K562 (cell line): ENCODE measurements at regions not wholly inside any gene's neighbourhood (a gene's known extent, or its start where the extent isn't known, plus 50 kb on each side); places are given as distances from the start of the nearest gene placed in this dataset.

Experiments
- ATAC-seq: fragments of 200-7000 bp; cut with Tn5 transposase; 3 replicates; pipeline ENCODE4 v1.9.1; 2020; ENCODE audit warnings: moderate library complexity
- BruUV-seq: library from RNA; stranded (reverse); fragments of 400-500 nt; replicated peaks from 2 replicates; lab custom pipeline; 2021; lab: Mats Ljungman, UMichigan
- CTCF ChIA-PET: fragments of 300-600 bp; formaldehyde crosslinking; extraction: SDS; loops from one replicate; lab custom pipeline; 2021; ENCODE audit warnings: low intra/inter-chr PET ratio; lab: Yijun Ruan, JAX
- POLR2A ChIA-PET: fragments of 300-600, 350-650 bp; sonication (Branson Sonifier 250); formaldehyde crosslinking; extraction: SDS; loops from one replicate; lab custom pipeline; 2021; ENCODE audit warnings: antibody characterized with exemption, inconsistent platforms; lab: Yijun Ruan, JAX
- DNase-seq, 4 experiments: peaks; one replicate each; pipeline versions ENCODE4 v3.0.0 to v3.0.0-alpha.2; 2011 to 2018; ENCODE audit warnings: low spot score in 3 of 4, mixed read lengths in 3 of 4; ENCODE audit errors: extremely low read depth in 1 of 4
- FAIRE-seq: peaks from 2 replicates; lab custom pipeline; 2011; peaks lifted over from hg19 to GRCh38; lab: Jason Lieb, UNC
- H2AFZ ChIP-seq: 2 replicates; pipeline ENCODE4 v1.6.0; 2011; ENCODE audit warnings: low read depth, low read length, control low read depth, inconsistent platforms
- H3K27ac ChIP-seq: fragments of 200-600 bp; 3 replicates; pipeline ENCODE4 v1.8.0; 2011; ENCODE audit warnings: low read depth, mild to moderate bottlenecking, control low read depth, inconsistent platforms, low read length, moderate library complexity, mixed read lengths; ENCODE audit errors: extremely low read depth
- H3K27me3 ChIP-seq, 2 experiments: fragments of 300-600 bp in 1 of 2; 2 replicates in 1 of 2; 3 replicates in 1 of 2; pipeline versions ENCODE4 v1.6.0 to v1.8.0; 2011; ENCODE audit warnings: inconsistent platforms in 2 of 2, low read length in 2 of 2, mild to moderate bottlenecking in 1 of 2, mixed read lengths in 1 of 2, moderate library complexity in 1 of 2; ENCODE audit not compliant: control insufficient read depth in 2 of 2, insufficient read depth in 2 of 2
- H3K36me3 ChIP-seq: fragments of 300-600 bp; 3 replicates; pipeline ENCODE4 v1.8.0; 2011; ENCODE audit warnings: mild to moderate bottlenecking, low read length, inconsistent platforms; ENCODE audit not compliant: control insufficient read depth, insufficient read depth
- H3K4me1 ChIP-seq, 2 experiments: fragments of 200-600 bp in 1 of 2; replicated peaks in 1 of 2; 2 replicates in 1 of 2; 3 replicates in 1 of 2; pipeline versions ENCODE4 v1.5.1 to v1.8.0; 2011; ENCODE audit warnings: inconsistent platforms in 2 of 2, low read length in 2 of 2, mild to moderate bottlenecking in 1 of 2, mixed read lengths in 1 of 2, moderate library complexity in 1 of 2; ENCODE audit not compliant: control insufficient read depth in 2 of 2, insufficient read depth in 2 of 2
- H3K4me2 ChIP-seq: 2 replicates; pipeline ENCODE4 v1.6.1; 2011; ENCODE audit warnings: low read length, control low read depth, inconsistent platforms, mixed read lengths; ENCODE audit not compliant: insufficient read depth
- H3K4me3 ChIP-seq: fragments of 200-600 bp; sonication (generic), shearing (Covaris generic); 2 replicates; pipeline ENCODE4 v1.5.1; 2016; ENCODE audit warnings: control low read depth, inconsistent platforms
- H3K79me2 ChIP-seq: fragments of 200-600 bp; 3 replicates; pipeline ENCODE4 v1.8.0; 2011; ENCODE audit warnings: low read length, inconsistent platforms; ENCODE audit not compliant: control insufficient read depth, insufficient read depth
- H3K9ac ChIP-seq, 2 experiments: 2 replicates each; pipeline versions ENCODE4 v1.6.0 to v1.6.1; 2011; ENCODE audit warnings: low read depth in 2 of 2, low read length in 2 of 2, control low read depth in 1 of 2, inconsistent platforms in 1 of 2, mild to moderate bottlenecking in 1 of 2, mixed read lengths in 1 of 2; ENCODE audit not compliant: insufficient read depth in 1 of 2
- H3K9me1 ChIP-seq: one replicate; pipeline ENCODE4 v1.6.0; 2011; ENCODE audit warnings: inconsistent platforms, mild to moderate bottlenecking, low read length, moderate library complexity; ENCODE audit not compliant: control insufficient read depth, insufficient read depth
- H3K9me3 ChIP-seq: replicated peaks from 2 replicates; pipeline ENCODE4 v1.5.1; 2011; ENCODE audit warnings: low read depth, low read length, inconsistent platforms; ENCODE audit not compliant: control insufficient read depth, insufficient read depth
- H4K20me1 ChIP-seq: replicated peaks from 2 replicates; pipeline ENCODE4 v1.6.1; 2011; ENCODE audit warnings: low read length, inconsistent platforms, mixed read lengths; ENCODE audit not compliant: control insufficient read depth, insufficient read depth
- HDGF ChIP-seq: fragments of 450-650 bp; IDR thresholded peaks from 2 replicates; pipeline ENCODE4 v1.6.1; 2016
- KHSRP ChIP-seq: fragments of 450-650 bp; IDR thresholded peaks from 2 replicates; pipeline ENCODE4 v1.6.1; 2017
- MED1 ChIP-seq: sonication (generic); formaldehyde crosslinking; IDR thresholded peaks from 2 replicates; pipeline ENCODE4 v1.8.1; 2023; ENCODE audit warnings: missing genetic modification reagents, borderline replicate concordance
- NCOA1 ChIP-seq: fragments of 450-650 bp; IDR thresholded peaks from 2 replicates; pipeline ENCODE4 v1.6.1; 2016; ENCODE audit warnings: low read depth
- NCOR1 ChIP-seq: fragments of 450-650 bp; IDR thresholded peaks from 2 replicates; pipeline ENCODE4 v1.6.1; 2016; ENCODE audit warnings: mild to moderate bottlenecking, moderate library complexity
- PCBP2 ChIP-seq: fragments of 200-400 bp; formaldehyde crosslinking; IDR thresholded peaks from 2 replicates; pipeline ENCODE4 v1.6.1; 2018; ENCODE audit warnings: low read length, low read depth, mild to moderate bottlenecking, moderate library complexity; ENCODE audit not compliant: poor library complexity, severe bottlenecking
- POLR3A ChIP-seq: IDR thresholded peaks from 2 replicates; pipeline ENCODE4 v1.6.1; 2011; ENCODE audit warnings: borderline replicate concordance, mild to moderate bottlenecking, moderate library complexity; ENCODE audit not compliant: insufficient read length, insufficient read depth; ENCODE audit errors: extremely low read depth
- POU5F1 ChIP-seq: fragments of 150-350 bp; IDR thresholded peaks from 2 replicates; pipeline ENCODE4 v1.6.1; 2014; ENCODE audit warnings: borderline replicate concordance, low read length, low read depth, mild to moderate bottlenecking; ENCODE audit not compliant: partially characterized antibody
- ZNF699 ChIP-seq: fragments of 250-450 bp; sonication (Bioruptor Pico); IDR thresholded peaks from 2 replicates; pipeline ENCODE4 v1.8.0; 2021; ENCODE audit warnings: mild to moderate bottlenecking, moderate library complexity; ENCODE audit not compliant: insufficient replicate concordance
- WGBS: fragments of 100-300 bp; shearing (Covaris generic); methylation state at CpG from one replicate; pipeline ENCODE4 v1.1.6; 2016; ENCODE audit warnings: low coverage, mixed read lengths; ENCODE audit not compliant: insufficient coverage; ENCODE audit errors: missing lambda C conversion rate; 5-methylcytosine and 5-hydroxymethylcytosine counted together
- in situ Hi-C: fragments of 300-500 bp; cut with MboI; formaldehyde crosslinking; loops from 4 replicates; pipeline ENCODE4 v1.15.0; 2018; ENCODE audit warnings: inconsistent platforms, mixed read lengths
- intact Hi-C: fragments of 100-400 bp; cut with micrococcal nuclease; formaldehyde crosslinking; loops from 2 replicates; pipeline ENCODE4 v1.14.2; 2022
- TF ChIP-seq, protein P1 (sequence below): fragments of 450-650 bp; formaldehyde crosslinking; conservative IDR thresholded peaks from 2 replicates; pipeline ENCODE4 v1.4.0; 2022; ENCODE audit warnings: mild to moderate bottlenecking, missing genetic modification characterization
- TF ChIP-seq, protein P2 (sequence below), 2 experiments: IDR thresholded peaks; 2 replicates each; pipeline ENCODE4 v1.6.1; 2012; ENCODE audit warnings: improper control_type of control experiment in 2 of 2, low read depth in 2 of 2, low read length in 2 of 2, borderline replicate concordance in 1 of 2
- TF ChIP-seq, protein P3 (sequence below), 2 experiments: fragments of 450-650 bp in 1 of 2; IDR thresholded peaks; 2 replicates each; pipeline ENCODE4 v1.6.1; 2011 to 2017; ENCODE audit warnings: low read depth in 2 of 2, antibody characterized with exemption in 1 of 2, borderline replicate concordance in 1 of 2, low read length in 1 of 2, mild to moderate bottlenecking in 1 of 2, mixed read lengths in 1 of 2; ENCODE audit not compliant: control insufficient read depth in 1 of 2

GRCh38 chr3:193772422-193772763 lies 179.4 kb downstream of the OPA1 start:
- FAIRE-seq (no peak), DNase-seq (no peak), ATAC-seq (no peak)
- intact Hi-C loops (loop anchor here (10.0 kb wide), 1 partner anchor 958 kb away; no protein-coding TSS in a partner anchor), in situ Hi-C loops (no loop called here)
- no peak for TF ChIP-seq KHSRP
- no peak for TF ChIP-seq MED1
- no peak for TF ChIP-seq ZNF699
- TF ChIP-seq, protein P1, sequence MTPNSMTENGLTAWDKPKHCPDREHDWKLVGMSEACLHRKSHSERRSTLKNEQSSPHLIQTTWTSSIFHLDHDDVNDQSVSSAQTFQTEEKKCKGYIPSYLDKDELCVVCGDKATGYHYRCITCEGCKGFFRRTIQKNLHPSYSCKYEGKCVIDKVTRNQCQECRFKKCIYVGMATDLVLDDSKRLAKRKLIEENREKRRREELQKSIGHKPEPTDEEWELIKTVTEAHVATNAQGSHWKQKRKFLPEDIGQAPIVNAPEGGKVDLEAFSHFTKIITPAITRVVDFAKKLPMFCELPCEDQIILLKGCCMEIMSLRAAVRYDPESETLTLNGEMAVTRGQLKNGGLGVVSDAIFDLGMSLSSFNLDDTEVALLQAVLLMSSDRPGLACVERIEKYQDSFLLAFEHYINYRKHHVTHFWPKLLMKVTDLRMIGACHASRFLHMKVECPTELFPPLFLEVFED (CRISPR knock-in tag): no peak
- TF ChIP-seq, protein P2, sequence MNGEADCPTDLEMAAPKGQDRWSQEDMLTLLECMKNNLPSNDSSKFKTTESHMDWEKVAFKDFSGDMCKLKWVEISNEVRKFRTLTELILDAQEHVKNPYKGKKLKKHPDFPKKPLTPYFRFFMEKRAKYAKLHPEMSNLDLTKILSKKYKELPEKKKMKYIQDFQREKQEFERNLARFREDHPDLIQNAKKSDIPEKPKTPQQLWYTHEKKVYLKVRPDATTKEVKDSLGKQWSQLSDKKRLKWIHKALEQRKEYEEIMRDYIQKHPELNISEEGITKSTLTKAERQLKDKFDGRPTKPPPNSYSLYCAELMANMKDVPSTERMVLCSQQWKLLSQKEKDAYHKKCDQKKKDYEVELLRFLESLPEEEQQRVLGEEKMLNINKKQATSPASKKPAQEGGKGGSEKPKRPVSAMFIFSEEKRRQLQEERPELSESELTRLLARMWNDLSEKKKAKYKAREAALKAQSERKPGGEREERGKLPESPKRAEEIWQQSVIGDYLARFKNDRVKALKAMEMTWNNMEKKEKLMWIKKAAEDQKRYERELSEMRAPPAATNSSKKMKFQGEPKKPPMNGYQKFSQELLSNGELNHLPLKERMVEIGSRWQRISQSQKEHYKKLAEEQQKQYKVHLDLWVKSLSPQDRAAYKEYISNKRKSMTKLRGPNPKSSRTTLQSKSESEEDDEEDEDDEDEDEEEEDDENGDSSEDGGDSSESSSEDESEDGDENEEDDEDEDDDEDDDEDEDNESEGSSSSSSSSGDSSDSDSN (IDR thresholded peaks at IDR 0.05; ENCODE audit: borderline replicate concordance in 1 of 2, low read depth in 2 of 2, low read length in 2 of 2): no peak
- no peak for TF ChIP-seq POU5F1
- no peak for TF ChIP-seq NCOA1
- TF ChIP-seq POLR3A: no peak
- TF ChIP-seq HDGF: no peak
- TF ChIP-seq, protein P3, sequence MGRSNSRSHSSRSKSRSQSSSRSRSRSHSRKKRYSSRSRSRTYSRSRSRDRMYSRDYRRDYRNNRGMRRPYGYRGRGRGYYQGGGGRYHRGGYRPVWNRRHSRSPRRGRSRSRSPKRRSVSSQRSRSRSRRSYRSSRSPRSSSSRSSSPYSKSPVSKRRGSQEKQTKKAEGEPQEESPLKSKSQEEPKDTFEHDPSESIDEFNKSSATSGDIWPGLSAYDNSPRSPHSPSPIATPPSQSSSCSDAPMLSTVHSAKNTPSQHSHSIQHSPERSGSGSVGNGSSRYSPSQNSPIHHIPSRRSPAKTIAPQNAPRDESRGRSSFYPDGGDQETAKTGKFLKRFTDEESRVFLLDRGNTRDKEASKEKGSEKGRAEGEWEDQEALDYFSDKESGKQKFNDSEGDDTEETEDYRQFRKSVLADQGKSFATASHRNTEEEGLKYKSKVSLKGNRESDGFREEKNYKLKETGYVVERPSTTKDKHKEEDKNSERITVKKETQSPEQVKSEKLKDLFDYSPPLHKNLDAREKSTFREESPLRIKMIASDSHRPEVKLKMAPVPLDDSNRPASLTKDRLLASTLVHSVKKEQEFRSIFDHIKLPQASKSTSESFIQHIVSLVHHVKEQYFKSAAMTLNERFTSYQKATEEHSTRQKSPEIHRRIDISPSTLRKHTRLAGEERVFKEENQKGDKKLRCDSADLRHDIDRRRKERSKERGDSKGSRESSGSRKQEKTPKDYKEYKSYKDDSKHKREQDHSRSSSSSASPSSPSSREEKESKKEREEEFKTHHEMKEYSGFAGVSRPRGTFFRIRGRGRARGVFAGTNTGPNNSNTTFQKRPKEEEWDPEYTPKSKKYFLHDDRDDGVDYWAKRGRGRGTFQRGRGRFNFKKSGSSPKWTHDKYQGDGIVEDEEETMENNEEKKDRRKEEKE (IDR thresholded peaks at IDR 0.05; ENCODE audit: borderline replicate concordance in 1 of 2, control insufficient read depth in 1 of 2, low read depth in 2 of 2, low read length in 1 of 2): no peak
- TF ChIP-seq NCOR1: no peak
- no peak for TF ChIP-seq PCBP2
- no peak overlapping the region for H3K4me3 ChIP-seq
- H3K4me2 ChIP-seq: no peak overlapping the region
- no TSS peak for BruUV-seq
- H4K20me1 ChIP-seq: no peaks in the 10 kb centered on the region
- ChIA-PET CTCF (no interaction called here), POLR2A (interaction anchor here (0.8 kb wide), 1 partner anchor 30 kb away, joined by 3 read pairs; no protein-coding TSS in a partner anchor)
- WGBS: 48% methylated on average over 9 of the region's 9 CpGs
- no peak overlapping the region for H2AFZ ChIP-seq
- H3K27me3 ChIP-seq: no peaks in the 10 kb centered on the region
- H3K79me2 ChIP-seq: no peaks in the 10 kb centered on the region
- no peaks in the 10 kb centered on the region for H3K9me1 ChIP-seq
- H3K9me3 ChIP-seq: no peaks in the 10 kb centered on the region; the same call in none of the 2 replicates
- no peak overlapping the region for H3K27ac ChIP-seq
- no peaks in the 10 kb centered on the region for H3K36me3 ChIP-seq
- no peaks in the 10 kb centered on the region; a peak in 2 of 5 replicates for H3K4me1 ChIP-seq
- no peak overlapping the region for H3K9ac ChIP-seq
